HG03565 (cell line): ENCODE measurements at regions not wholly inside any gene's neighbourhood (a gene's known extent, or its start where the extent isn't known, plus 50 kb on each side); places are given as distances from the start of the nearest gene placed in this dataset.
"Not testable (repeated sequence)": the region's sequence is repeated elsewhere in the genome, so short reads cannot be mapped to it uniquely, and the experiment has no call there.

Experiments used
- ATAC-seq: cut with Tn5 transposase; IDR thresholded peaks from one replicate; pipeline ENCODE4 v1.9.1; 2021; ENCODE audit warnings: mild to moderate bottlenecking, moderate library complexity; ENCODE audit not compliant: unreplicated experiment

- not testable (repeated sequence) for ATAC-seq
These were observed 318.5 kb downstream of the BCL2L11 start for GRCh38 chr2:111439237-111439636.

- not testable (repeated sequence) for ATAC-seq
These were observed 320.9 kb downstream of the BCL2L11 start for GRCh38 chr2:111441614-111442013.

GRCh38 chr2:111442767-111443454, 322.2 kb downstream of the BCL2L11 start:
- not testable (repeated sequence) for ATAC-seq

GRCh38 chr2:111444516-111444915, 323.8 kb downstream of the BCL2L11 start:
- not testable (repeated sequence) for ATAC-seq

- ATAC-seq = not testable (repeated sequence)
These were observed 324.6 kb downstream of the BCL2L11 start for GRCh38 chr2:111445191-111445929.

- ATAC-seq = not testable (repeated sequence)
These were observed 325.2 kb downstream of the BCL2L11 start for GRCh38 chr2:111445941-111446340.

- not testable (repeated sequence) for ATAC-seq
These were observed 326.8 kb downstream of the BCL2L11 start for GRCh38 chr2:111447482-111447881.

- not testable (repeated sequence) for ATAC-seq
These were observed 328.1 kb downstream of the BCL2L11 start for GRCh38 chr2:111448796-111449195.

GRCh38 chr2:111450526-111450925, 329.8 kb downstream of the BCL2L11 start:
- ATAC-seq = not testable (repeated sequence)

GRCh38 chr2:111451692-111452199, 331.0 kb downstream of the BCL2L11 start:
- ATAC-seq = peak; percentile 9

GRCh38 chr2:111452208-111452607, 331.5 kb downstream of the BCL2L11 start:
- ATAC-seq = peak; percentile 41

GRCh38 chr2:111453308-111453707, 332.6 kb downstream of the BCL2L11 start:
- ATAC-seq = not testable (repeated sequence)

GRCh38 chr2:111453816-111454215, 333.1 kb downstream of the BCL2L11 start:
- ATAC-seq = not testable (repeated sequence)

GRCh38 chr2:111454404-111454803, 333.7 kb downstream of the BCL2L11 start:
- ATAC-seq = not testable (repeated sequence)

GRCh38 chr2:111455016-111456015, 334.6 kb downstream of the BCL2L11 start:
- ATAC-seq = not testable (repeated sequence)

GRCh38 chr2:111457191-111457590, 336.5 kb downstream of the BCL2L11 start:
- not testable (repeated sequence) for ATAC-seq

GRCh38 chr2:111460901-111461300, 340.2 kb downstream of the BCL2L11 start:
- not testable (repeated sequence) for ATAC-seq

GRCh38 chr2:111461831-111462230, 341.1 kb downstream of the BCL2L11 start:
- not testable (repeated sequence) for ATAC-seq

GRCh38 chr2:111462572-111462971, 341.9 kb downstream of the BCL2L11 start:
- ATAC-seq = not testable (repeated sequence)

- not testable (repeated sequence) for ATAC-seq
These were observed 342.6 kb downstream of the BCL2L11 start for GRCh38 chr2:111463238-111463848.
